SK-N-SH (cell line): ENCODE measurements at regions not wholly inside any gene's neighbourhood (a gene's known extent, or its start where the extent isn't known, plus 50 kb on each side); places are given as distances from the start of the nearest gene placed in this dataset.

Experiments
- POLR2AphosphoS5 ChIP-seq: IDR thresholded peaks from 2 replicates; pipeline ENCODE4 v1.6.1; 2012; ENCODE audit warnings: low read depth, low read length
- RAD21 ChIP-seq: IDR thresholded peaks from 2 replicates; pipeline ENCODE4 v1.6.1; 2012; ENCODE audit warnings: mild to moderate bottlenecking, low read length
- RFX5 ChIP-seq: IDR thresholded peaks from 2 replicates; pipeline ENCODE4 v1.6.1; 2012; ENCODE audit warnings: mild to moderate bottlenecking, improper control_type of control experiment, low read length
- TF ChIP-seq, protein P1 (sequence below): fragments of 200-600 bp; sonication (generic); IDR thresholded peaks from 2 replicates; pipeline ENCODE4 v1.6.1; 2017; ENCODE audit warnings: antibody characterized with exemption, mild to moderate bottlenecking, moderate library complexity
- TF ChIP-seq, protein P2 (sequence below): IDR thresholded peaks from 2 replicates; pipeline ENCODE4; 2012

DNA sequence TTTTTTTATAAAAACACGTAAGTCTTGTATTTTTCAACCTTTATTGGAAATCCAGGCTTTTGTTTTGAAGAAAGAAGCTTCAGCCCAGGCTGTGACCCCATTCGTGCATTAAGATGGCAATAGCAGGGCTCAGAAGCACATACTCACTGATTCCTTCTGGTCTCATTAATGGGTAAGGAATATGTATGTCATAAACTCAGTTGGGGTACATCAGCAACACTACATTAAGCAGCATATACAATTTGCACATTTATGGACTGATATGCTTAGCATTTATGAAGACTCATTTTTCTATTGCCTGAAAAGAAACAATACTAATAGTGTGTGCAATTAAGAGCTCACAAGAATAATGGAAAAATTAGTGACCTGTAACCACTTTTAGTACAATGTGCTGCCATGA is 945.4 kb upstream of the PRMT6 start:
- TF ChIP-seq RFX5 (no peak), POLR2AphosphoS5 (no peak), RAD21 (no peak)
- TF ChIP-seq, protein P1, sequence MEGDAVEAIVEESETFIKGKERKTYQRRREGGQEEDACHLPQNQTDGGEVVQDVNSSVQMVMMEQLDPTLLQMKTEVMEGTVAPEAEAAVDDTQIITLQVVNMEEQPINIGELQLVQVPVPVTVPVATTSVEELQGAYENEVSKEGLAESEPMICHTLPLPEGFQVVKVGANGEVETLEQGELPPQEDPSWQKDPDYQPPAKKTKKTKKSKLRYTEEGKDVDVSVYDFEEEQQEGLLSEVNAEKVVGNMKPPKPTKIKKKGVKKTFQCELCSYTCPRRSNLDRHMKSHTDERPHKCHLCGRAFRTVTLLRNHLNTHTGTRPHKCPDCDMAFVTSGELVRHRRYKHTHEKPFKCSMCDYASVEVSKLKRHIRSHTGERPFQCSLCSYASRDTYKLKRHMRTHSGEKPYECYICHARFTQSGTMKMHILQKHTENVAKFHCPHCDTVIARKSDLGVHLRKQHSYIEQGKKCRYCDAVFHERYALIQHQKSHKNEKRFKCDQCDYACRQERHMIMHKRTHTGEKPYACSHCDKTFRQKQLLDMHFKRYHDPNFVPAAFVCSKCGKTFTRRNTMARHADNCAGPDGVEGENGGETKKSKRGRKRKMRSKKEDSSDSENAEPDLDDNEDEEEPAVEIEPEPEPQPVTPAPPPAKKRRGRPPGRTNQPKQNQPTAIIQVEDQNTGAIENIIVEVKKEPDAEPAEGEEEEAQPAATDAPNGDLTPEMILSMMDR: no peak
- TF ChIP-seq, protein P2, sequence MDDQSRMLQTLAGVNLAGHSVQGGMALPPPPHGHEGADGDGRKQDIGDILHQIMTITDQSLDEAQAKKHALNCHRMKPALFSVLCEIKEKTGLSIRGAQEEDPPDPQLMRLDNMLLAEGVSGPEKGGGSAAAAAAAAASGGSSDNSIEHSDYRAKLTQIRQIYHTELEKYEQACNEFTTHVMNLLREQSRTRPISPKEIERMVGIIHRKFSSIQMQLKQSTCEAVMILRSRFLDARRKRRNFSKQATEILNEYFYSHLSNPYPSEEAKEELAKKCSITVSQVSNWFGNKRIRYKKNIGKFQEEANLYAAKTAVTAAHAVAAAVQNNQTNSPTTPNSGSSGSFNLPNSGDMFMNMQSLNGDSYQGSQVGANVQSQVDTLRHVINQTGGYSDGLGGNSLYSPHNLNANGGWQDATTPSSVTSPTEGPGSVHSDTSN: no peak
